ENCODE measurements at regions not wholly inside any gene's neighbourhood (a gene's known extent, or its start where the extent isn't known, plus 50 kb on each side); places are given as distances from the start of the nearest gene placed in this dataset. TPM values are rescaled to one million over a fixed set of nuclear protein-coding genes. Genes with fewer than 3 reads are reported as not detected.

DNA sequence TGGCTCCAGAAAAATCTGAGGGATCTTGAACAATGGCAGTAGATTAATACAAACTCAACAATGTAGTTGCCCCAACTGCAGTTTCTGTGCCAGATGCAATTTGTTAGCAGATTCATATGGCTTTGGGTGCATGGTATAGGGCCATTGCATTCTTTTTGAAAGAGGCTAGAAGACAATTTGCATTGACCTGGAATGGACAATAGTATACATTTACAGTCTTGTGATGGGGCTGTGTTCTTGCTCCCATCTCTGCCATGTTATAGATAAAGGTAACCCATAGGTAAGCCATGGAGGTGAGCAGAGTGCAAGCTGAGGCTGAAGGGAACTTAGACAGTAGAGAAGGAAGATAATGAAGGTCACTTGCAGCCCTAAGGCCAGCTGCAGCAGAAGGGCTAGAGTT, 50.1 kb upstream of the DIO3 start:
- intact Hi-C loops (cut with micrococcal nuclease; ENCODE audit: unreplicated experiment) = no loop called here
- DNase-seq (ENCODE audit: low spot score) = no peak
- BruUV-seq (replicated peaks) = no TSS peak
- ChIA-PET CTCF (no interaction called here), POLR2A (ENCODE audit: low non-redundant PET) (no interaction called here)
- no peaks in the 10 kb centered on the region for H3K4me1 ChIP-seq (ENCODE audit: insufficient read depth, low read length, poor library complexity, severe bottlenecking)
- H3K27me3 ChIP-seq (replicated peaks; ENCODE audit: insufficient read depth, low read depth, low read length, poor library complexity) = no peaks in the 10 kb centered on the region
- H3K9me3 ChIP-seq (ENCODE audit: low read depth, low read length, poor library complexity, severe bottlenecking) = no peaks in the 10 kb centered on the region
- no peaks in the 10 kb centered on the region for H3K36me3 ChIP-seq (ENCODE audit: insufficient read depth, low read length, poor library complexity, severe bottlenecking)
- no peak overlapping the region for H3K27ac ChIP-seq (ENCODE audit: low read depth, low read length, poor library complexity, severe bottlenecking)
- H3K4me3 ChIP-seq (ENCODE audit: low read depth, low read length, poor library complexity, severe bottlenecking) = no peak overlapping the region
- no peak for TF ChIP-seq EZH2 (IDR thresholded peaks at IDR 0.05; ENCODE audit: borderline replicate concordance, low read depth, low read length, poor library complexity, severe bottlenecking)
- TF ChIP-seq, protein P1, sequence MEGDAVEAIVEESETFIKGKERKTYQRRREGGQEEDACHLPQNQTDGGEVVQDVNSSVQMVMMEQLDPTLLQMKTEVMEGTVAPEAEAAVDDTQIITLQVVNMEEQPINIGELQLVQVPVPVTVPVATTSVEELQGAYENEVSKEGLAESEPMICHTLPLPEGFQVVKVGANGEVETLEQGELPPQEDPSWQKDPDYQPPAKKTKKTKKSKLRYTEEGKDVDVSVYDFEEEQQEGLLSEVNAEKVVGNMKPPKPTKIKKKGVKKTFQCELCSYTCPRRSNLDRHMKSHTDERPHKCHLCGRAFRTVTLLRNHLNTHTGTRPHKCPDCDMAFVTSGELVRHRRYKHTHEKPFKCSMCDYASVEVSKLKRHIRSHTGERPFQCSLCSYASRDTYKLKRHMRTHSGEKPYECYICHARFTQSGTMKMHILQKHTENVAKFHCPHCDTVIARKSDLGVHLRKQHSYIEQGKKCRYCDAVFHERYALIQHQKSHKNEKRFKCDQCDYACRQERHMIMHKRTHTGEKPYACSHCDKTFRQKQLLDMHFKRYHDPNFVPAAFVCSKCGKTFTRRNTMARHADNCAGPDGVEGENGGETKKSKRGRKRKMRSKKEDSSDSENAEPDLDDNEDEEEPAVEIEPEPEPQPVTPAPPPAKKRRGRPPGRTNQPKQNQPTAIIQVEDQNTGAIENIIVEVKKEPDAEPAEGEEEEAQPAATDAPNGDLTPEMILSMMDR (conservative IDR thresholded peaks at IDR 0.05; ENCODE audit: low read depth, low read length) = no peak

Small RNA genes lying in the stretch of these regions (microRNA-seq; reads per million reads assigned to microRNA genes)
- 319 reads per million, percentile 73 among the genes with 10 or more reads in this experiment for gene MIR1185-1
- 22.1 reads per million, percentile 44 among the genes with 10 or more reads in this experiment for gene MIR1185-2
- not detected for gene MIR1193
- gene MIR1197 = 15.4 reads per million, percentile 38 among the genes with 10 or more reads in this experiment
- 585 reads per million, percentile 77 among the genes with 10 or more reads in this experiment for gene MIR134
- 1,186 reads per million, percentile 82 among the genes with 10 or more reads in this experiment for gene MIR154
- 520 reads per million, percentile 76 among the genes with 10 or more reads in this experiment for gene MIR299
- not detected for gene MIR300
- 910 reads per million, percentile 79 among the genes with 10 or more reads in this experiment for gene MIR323A
- gene MIR323B = 185 reads per million, percentile 69 among the genes with 10 or more reads in this experiment
- gene MIR329-1 = not detected
- 1.1 reads per million for gene MIR329-2
- 1,586 reads per million, percentile 85 among the genes with 10 or more reads in this experiment for gene MIR369
- 10.0 reads per million, percentile 30 among the genes with 10 or more reads in this experiment for gene MIR376A1
- 1.1 reads per million for gene MIR376A2
- 1,141 reads per million, percentile 81 among the genes with 10 or more reads in this experiment for gene MIR376B
- gene MIR376C = 1,487 reads per million, percentile 85 among the genes with 10 or more reads in this experiment
- gene MIR377 = 41.8 reads per million, percentile 54 among the genes with 10 or more reads in this experiment
- 2,014 reads per million, percentile 87 among the genes with 10 or more reads in this experiment for gene MIR379
- 94.4 reads per million, percentile 63 among the genes with 10 or more reads in this experiment for gene MIR380
- 1,337 reads per million, percentile 84 among the genes with 10 or more reads in this experiment for gene MIR381
- 1,141 reads per million, percentile 81 among the genes with 10 or more reads in this experiment for gene MIR382
- 3,524 reads per million, percentile 90 among the genes with 10 or more reads in this experiment for gene MIR409
- 4,149 reads per million, percentile 92 among the genes with 10 or more reads in this experiment for gene MIR411
- gene MIR412 = 57.7 reads per million, percentile 58 among the genes with 10 or more reads in this experiment
- 68.5 reads per million, percentile 60 among the genes with 10 or more reads in this experiment for gene MIR485
- 290 reads per million, percentile 72 among the genes with 10 or more reads in this experiment for gene MIR487A
- gene MIR487B = 7,324 reads per million, percentile 94 among the genes with 10 or more reads in this experiment
- 839 reads per million, percentile 79 among the genes with 10 or more reads in this experiment for gene MIR494
- gene MIR495 = 68.5 reads per million, percentile 60 among the genes with 10 or more reads in this experiment
- gene MIR496 = 14.8 reads per million, percentile 38 among the genes with 10 or more reads in this experiment
- 101 reads per million, percentile 65 among the genes with 10 or more reads in this experiment for gene MIR539
- gene MIR541 = 11.6 reads per million, percentile 33 among the genes with 10 or more reads in this experiment
- gene MIR543 = 67.7 reads per million, percentile 59 among the genes with 10 or more reads in this experiment
- 0.81 reads per million for gene MIR544A
- 525 reads per million, percentile 76 among the genes with 10 or more reads in this experiment for gene MIR654
- 21.3 reads per million, percentile 44 among the genes with 10 or more reads in this experiment for gene MIR655
- gene MIR656 = 27.0 reads per million, percentile 47 among the genes with 10 or more reads in this experiment
- 14.3 reads per million, percentile 37 among the genes with 10 or more reads in this experiment for gene MIR668
- 67.4 reads per million, percentile 59 among the genes with 10 or more reads in this experiment for gene MIR758
- 1,167 reads per million, percentile 82 among the genes with 10 or more reads in this experiment for gene MIR889

Measured in A673 (cell line).